Pons (tissue), 1 donor: ENCODE measurements at regions not wholly inside any gene's neighbourhood (a gene's known extent, or its start where the extent isn't known, plus 50 kb on each side); places are given as distances from the start of the nearest gene placed in this dataset.

Experiments used
- DNase-seq: peaks from one replicate; pipeline ENCODE4 v3.0.0-alpha.2; 2016; ENCODE audit warnings: low spot score

DNA sequence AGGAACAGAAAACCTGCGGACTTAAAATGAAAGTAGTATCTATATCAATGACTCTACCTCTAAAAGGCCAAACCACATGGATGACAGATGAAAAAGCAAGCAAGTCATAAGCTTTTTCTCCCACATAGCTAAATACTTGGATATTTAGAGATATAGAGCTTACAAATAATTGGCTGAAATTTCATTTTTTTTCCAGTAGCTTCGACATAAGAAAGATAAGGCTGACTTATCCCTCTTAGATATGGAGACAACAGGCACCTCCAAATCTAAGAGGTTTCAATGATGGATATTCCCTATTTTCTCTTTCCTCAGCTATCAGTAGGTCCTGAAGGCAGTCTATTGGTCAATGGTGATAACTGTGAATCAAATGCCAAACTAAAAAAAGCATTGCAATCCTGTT, 460.3 kb downstream of the MEIS1 start:
- no peak for DNase-seq

DNA sequence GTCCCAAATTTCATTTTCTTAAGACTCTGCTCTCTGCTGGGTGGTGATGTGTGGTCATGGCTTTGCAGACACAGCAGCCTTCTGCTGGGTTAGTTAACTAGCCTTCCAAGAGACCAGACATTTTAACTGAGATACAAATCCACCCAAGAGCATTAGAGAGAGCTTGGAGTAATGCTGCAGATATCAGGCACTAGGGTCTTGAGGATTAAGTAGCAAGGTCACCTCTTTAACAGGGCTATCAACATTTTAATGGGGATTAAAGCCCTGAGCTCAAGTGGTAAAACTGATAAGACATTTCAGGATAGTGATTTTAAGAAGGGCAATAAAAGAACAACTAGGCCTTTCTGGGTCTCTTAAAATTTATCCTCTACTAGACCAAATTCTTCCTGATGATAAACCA, 461.2 kb downstream of the MEIS1 start:
- DNase-seq: no peak

DNA sequence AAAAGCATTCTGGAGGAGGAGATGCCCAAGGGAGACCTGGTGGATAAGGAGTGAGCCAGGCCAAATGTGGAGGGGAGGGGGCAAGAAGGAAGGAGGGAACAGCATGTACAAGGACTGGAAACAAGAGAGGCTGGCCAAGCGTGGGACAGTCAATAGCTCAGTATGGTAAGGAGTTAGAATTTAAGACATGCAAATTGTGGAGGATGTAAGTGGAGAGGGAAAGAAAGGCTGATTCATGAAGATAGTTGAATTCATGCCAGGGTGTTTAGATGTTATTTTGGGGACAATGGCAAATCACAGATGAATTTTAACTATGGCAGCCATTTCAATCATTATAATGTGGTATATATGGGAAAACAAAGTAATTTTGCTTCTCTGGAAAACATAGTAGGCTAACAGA, 462.3 kb downstream of the MEIS1 start:
- DNase-seq: no peak

DNA sequence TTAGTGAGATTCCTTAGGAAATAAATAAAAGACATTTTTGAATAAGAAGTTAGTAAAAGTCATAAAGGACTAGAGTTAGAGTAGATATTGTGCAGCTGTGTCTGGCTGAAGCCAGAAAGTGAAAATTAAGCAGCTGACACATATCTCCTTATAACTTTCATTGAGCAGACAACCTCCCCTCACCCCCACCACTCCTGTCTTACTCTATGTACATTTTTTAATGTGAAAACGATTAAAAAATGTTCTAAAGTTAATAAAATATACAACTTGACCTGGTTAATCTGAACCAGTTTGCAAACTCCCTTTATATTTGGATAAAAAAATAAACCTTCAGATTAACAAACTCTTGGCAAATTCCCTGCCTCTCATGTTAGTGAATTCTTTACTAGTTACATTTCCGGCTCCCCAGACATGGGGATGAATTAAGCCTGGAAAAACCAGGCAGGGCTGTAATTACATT, 462.8 kb downstream of the MEIS1 start:
- no peak for DNase-seq

DNA sequence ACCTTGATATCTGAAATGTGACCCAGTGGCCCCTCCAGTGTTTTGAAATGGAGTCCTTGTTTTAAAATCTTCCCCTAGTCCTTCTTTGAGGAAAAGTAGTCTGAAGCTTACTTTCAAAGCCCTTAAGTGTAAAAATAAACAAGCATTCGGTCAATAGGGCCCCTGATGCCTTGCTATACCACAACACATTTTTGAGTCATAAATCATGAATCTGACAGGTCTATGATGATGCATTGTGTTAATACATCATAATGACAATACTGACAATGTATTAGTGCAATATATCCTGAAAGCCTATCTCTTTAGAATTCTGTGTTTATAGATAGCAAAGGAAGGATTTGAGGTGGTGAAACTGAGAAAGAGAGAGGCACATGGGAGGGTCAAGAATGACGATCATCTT, 464.2 kb downstream of the MEIS1 start:
- no peak for DNase-seq

DNA sequence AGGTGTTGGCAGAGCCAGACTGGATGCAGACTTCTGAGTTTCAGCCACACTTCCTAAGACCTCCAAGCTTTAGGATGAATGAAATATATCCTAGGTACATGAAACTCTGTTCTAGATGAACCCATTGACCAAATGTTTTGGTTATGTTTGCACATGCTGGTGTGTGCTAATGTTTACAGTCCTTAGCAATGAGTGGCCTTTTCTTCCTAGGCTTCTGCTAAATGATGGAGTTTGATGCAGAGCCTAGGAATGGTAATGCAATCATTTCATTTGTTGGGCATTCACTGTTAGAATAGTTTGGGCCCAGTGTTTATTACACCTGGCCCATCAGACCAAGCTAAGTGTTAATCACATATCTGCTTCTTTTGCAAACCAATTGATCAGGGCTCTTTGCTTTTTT, 464.7 kb downstream of the MEIS1 start:
- no peak for DNase-seq

DNA sequence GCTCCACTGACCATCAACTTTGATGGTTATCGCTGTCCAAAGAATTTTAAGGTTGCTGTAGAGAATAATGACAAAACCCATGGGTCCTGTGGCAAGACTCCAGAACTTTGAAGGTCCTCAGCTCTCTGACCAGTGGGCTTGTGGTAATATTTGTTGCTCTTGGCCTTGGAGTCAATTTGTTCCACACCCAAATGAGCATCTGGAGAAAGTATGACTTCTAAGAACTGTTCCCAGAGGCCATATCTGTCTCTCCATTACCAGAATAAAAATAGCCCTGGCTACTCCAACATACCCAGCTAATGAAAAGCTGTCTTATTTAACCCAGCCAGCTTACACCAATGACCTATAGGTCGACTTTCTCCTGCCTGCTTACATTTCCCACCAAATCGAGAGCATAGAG, 466.4 kb downstream of the MEIS1 start:
- DNase-seq: no peak

DNA sequence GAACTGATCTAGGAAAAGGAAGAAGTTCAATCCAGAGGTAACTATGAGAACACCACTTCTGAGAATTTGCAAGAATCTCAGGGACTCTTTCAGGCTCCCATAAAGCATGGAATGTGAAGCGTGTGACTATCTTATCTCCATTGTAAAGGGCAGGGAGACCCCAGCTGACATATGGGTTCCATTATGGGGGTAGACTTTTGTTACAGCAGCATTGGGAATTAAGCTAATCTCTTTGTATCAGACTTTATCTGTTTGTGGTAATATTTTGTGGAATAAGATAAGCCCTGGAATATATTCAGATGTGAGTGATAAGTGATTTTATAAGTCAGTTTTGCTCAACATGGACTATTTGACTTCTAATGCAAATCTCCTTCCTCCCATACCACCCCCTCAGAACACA, 468.3 kb downstream of the MEIS1 start:
- DNase-seq: no peak

DNA sequence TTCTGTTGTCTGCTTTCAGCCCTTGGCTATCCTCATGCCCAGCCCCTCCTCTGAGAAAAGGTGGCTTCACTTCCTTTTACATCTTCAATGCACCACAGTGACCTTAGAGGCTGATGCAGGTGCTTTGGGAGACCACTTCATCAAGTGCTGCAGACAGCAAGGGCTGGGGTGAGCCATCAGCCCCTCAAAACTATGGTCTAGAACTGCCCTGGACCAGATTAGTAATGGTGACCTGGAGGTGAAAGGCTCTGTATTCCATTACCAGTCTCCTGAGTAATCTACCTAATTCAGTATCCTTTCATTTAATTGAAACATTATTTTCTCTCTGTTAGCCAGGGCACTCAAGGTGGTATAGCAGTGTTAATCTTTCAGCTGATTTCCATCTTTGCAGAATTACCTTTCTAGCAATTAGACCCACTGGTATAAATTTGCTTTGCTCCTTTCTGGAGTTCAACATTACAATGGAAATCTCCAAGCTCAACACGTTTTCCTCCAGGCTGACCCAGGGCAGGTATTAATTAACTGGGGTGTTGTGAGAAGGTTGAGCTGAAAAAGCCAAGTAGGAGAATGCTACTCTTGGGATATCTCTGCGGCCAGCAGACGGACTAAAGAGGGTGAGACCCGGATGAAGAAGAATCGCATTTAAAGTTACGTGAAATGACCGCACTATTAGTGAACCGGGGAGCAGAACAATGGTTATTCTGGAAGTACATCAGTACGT, 469.0 kb downstream of the MEIS1 start:
- DNase-seq: no peak

DNA sequence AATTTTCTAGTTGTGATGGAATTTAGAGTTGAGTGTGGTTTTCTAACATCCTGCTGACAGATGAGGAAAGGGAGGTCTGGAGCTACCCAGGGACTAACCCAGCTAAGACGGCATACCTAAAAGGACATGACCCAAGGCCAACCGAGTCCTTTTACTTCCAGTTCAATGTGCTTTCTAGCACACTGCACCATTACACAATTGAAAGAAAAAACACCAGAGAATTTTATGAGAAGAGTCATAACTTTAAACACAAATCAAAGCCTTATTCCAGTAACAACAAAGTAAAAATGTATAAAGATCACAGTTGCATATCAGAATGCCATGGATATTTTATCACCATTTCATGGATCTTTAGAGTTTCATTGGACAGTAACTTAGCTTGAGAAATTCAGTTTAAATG, 480.3 kb downstream of the MEIS1 start:
- DNase-seq: no peak

DNA sequence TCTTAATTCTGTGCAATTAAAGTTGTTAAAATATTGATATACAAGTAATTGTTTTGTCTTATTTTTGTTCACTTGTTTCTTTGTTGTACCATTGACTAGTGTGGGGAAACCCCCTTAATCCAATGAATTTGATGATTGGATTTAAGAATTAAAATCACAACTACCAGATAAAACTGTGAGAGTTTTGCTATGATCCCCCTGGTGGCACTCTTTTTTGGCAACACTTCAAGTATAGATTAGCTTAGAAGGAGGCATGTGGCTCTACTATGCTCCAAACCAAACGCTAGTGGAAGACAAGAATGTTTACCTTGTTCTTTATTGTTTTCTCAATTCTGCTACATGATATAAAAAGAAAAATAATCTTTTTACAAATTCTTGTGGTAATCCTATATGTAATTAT, 477.8 kb upstream of the ETAA1 start:
- DNase-seq: no peak

DNA sequence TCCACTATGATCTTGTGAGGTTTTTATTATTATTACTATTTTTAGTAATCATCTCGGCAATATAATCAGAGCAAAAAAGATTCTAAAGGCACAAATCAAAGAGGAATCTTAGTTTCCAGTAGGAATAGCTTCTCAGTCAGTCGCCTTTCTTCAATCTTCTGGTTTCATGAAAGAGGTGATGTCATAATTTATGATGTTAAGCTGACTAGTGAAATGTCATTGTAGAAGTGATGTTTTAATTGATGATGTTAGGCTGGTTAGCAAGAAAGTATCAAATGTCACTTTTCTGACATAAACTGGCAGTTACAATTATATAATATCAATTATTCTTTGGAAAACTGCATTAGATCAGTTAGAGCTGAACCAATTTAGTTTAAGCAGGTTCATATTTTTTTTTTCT, 476.7 kb upstream of the ETAA1 start:
- no peak for DNase-seq

DNA sequence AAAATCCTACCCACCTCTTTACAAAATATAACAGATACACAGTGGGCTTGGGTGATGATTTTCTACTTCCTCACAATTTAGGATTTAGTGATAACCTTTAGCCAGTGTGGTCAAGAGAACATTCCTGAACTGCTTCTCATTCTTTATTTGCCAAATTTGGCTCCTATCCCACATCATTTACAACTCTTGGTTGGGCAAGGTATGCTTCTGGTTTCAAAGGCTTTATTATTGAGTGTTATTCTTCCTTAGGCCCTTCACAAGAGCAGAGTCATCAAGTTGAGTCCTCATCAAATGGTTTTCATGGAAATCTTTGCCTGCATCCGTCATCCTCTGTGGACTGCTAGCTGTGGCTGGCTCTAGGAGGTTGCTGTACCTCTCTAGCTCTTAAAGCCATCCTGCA, 472.0 kb upstream of the ETAA1 start:
- no peak for DNase-seq

DNA sequence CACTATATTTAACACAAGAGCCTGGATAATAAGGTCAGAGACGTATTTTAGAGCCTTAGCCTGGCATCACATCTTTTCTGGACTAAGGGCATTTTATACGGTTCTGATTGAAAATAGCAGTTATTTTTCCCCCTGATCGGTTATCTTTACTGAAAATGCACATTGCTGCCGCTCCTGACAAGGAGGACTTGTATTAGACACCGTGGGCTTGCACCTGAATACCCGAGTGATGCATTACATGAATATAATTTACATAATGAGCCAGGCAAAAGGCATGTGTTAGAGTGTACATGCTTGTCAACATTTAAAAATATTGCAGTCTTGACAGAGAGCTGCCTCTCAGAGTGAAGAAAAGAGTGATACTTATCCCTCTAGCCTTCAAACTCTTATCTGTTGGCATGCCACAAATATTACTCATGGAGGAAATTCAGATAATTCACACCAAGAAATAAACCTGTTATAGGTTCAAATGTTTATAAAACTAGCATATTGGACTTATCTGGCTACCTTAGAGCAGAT, 470.5 kb upstream of the ETAA1 start:
- DNase-seq: no peak

DNA sequence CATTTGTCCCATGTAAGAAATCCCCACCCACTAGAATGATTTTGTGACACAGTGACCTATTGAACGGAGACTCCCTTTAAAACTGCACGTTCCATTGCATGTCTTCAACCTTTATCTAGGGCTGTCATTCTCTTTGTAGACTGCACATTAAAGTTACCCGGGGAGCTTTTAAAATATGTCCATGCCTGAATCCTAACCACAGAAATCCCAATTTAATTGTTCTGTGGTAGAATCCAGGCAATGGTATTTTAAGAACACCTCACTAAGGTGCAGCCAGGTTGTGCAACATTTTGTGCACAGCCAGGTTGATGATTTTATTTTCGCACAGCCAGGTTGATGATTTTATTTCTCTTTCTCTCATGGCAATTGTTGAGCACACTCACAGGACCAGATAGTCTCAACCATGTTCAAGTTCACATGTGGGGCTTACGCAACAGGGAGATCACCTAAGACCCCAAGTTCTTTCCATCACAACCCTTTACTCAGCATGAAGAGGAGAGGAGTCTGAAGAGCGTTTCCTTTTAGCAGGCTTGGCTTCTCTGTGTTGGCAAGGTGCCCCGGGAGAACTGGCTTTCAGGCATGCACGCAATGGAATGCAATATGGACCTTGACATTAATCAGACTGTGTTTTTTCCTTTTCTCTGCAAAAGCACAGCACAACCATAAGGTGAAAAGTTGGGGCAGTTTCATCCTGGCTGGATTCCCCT, 467.3 kb upstream of the ETAA1 start:
- no peak for DNase-seq

DNA sequence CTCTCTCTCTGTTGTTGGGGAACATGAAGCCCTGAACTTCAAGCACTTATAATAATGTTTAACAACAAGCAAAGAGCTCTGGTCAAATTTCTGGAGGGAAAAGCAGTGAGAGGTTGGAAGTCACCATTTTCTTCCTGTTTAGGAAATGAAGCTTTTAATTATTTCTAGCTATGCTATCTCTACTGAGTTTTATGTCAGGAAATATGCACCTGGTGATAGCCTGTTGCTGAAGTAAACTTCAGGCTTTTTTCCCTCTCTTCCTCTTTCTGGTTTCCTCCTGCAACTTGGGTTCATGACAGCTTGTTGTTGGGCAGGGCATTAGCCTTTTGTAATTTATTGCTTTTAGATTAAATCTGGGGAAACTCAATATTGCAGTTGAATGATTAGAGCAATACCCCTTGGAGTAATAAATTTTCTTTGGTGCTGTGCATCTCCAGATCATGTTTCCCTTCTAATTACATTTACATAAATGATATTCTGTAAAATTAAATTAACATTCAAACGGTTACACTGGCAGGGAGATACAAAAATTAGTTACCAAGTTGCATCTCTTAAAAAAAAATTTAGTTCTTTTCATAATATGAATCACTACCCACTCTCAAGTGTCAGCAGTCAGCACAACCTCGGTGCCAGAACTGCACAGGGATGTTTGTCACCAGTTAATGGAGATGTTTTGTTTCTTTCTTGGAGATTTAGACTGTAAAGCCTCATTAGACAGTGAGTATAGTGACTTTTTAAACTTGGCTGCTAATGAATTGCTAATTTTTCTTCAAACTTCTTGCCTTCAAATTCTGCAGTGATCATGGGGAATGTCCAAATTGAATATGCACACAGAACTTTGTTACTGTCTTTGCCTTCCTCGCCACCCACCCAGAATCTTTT, 466.6 kb upstream of the ETAA1 start:
- DNase-seq: no peak

DNA sequence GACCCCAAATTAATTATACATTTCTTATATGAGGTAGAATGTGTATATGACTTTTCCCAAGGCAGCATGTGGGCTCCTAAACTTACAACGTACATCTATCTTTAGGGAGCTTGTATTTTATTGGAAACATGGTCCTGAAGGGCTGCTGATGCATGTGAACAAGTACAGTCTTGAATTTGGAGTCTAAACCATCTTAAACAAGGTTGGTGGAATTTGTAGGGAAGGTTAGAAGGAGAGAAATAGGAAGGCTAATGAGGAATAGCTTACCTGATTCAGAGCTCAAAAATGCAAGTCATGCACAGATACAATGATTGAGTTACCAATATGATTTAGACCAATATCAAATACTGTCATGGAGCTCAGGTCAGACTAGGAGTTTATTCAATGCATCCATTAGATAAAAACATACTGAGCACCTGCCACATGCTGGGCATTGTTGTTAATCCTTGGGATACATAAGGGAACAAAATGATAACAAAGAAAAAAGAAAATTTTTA, 458.6 kb upstream of the ETAA1 start:
- no peak for DNase-seq

DNA sequence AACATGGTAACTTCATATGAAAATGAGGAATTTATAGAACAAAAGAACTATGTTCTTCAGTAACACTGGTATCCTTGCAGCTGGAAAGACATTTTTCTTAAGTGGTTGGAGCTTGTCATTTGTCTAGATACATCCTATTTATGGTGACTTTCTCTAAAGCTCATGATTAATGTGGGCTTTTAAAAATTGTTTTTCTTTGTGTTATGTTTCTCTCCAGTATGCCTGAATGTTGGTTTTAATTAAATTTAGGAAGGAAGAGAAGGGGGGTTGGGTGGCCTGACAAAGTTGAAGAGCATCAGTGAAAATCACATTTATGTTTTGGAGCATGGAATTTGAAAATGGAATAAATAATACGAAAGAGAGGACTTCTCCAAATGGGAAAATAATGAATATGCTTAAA, 457.1 kb upstream of the ETAA1 start:
- DNase-seq: no peak

DNA sequence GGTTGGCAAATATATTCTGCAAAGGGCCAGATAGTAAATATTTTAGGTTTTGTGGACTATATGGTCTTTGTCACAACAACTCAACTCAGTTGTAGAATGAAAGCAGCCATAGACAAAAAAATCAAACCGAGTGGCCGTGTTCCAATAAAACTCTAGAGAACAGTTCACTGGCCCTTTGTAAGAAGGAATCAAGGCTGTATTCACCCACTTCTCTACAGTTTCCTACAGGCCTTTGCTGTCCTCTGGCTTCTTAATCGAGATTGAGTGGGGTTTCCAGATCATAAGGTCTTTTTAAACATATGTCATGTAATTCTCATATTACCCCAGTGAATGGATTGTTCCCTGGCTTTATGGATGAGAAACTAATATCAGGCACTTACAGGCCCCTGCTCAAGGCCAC, 448.9 kb upstream of the ETAA1 start:
- peak; percentile 84 for DNase-seq

DNA sequence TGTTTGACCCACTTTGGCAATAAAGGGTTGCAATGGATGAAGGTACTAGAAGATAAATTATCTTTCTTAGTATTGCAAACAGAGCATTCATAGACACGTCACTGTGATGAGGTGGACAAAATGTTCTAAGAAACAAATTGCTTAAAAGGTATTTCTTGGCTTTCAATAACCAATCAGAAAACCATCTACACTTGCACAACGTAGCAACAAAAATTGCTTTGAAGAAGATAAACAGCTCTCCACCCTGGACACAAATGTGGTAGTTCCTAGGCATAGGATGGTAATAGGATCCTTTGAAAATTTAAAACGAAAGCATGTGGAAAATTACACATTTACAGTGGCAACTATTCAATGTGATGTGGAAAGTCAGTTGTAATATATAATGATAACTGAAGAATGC, 439.9 kb upstream of the ETAA1 start:
- no peak for DNase-seq

DNA sequence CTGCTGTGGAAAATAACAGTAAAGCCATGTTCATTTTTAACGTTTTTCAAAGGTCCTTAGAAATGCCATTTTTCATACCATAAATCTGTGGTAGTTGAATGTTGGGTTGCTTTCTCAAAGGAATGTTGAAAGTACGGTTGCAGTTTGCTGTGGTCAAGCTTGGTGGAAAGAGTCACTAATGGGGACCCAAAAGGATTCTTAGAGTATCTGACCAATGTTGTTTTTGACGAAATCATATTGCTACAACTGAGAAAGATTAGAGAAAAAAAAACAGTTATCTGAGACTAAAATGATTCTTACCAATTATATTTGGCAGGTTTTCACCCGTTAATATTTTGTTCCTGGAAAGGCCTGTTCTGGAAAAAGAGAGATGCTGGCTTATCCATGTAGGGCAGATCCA, 439.5 kb upstream of the ETAA1 start:
- DNase-seq: no peak

DNA sequence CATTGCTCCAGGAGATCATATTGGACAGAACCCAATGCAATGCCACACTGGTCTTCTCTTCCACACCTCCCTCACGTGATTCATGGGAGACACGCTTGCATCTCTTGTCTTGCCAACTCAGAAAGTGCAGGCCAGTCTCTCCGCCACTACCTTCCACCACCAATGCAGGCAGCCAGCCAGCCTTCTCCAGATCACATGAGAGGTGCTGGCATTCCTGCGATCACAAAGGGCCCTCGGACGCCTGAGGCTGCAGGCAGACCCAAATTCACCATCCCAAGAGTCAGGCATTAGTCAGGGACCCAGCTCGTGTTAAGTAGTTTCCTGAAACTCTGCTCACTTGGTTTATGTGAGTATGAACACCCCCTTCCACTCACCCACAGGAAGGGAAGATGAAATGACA, 437.0 kb upstream of the ETAA1 start:
- no peak for DNase-seq

DNA sequence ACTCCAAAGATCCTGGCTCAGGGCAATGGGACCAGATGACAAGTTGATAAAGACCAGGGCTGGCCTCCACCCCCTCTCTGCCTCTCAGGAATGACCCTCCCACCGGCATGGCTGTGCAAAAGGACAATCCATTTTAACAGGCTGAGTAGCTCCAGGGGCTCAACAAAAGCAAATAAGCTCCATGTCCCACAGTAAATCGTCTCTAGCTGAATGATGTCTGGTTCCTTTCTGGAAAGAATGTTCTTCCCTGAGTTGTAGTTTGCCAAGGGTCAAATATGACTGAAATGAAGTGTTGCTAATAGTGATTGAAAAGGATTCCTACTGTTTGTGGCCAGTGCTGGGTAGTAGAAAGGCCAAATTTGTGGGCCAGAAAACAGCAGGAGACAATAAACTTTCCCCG, 434.4 kb upstream of the ETAA1 start:
- DNase-seq: no peak
